GM23338 (cell line): ENCODE measurements at regions not wholly inside any gene's neighbourhood (a gene's known extent, or its start where the extent isn't known, plus 50 kb on each side); places are given as distances from the start of the nearest gene placed in this dataset.
A peak's percentile ranks its signal among the peaks of the same experiment; 100 is the strongest.

Experiments used
- ATAC-seq: fragments of 200-7000 bp; cut with Tn5 transposase; 3 replicates; pipeline ENCODE4 v1.9.1; 2020
- DNase-seq: peaks from one replicate; pipeline ENCODE4 v3.0.0-alpha.2; 2015; ENCODE audit warnings: low spot score
- H2AFZ ChIP-seq: fragments of 200-600 bp; sonication (generic); 2 replicates; pipeline ENCODE4 v1.8.0; 2016; ENCODE audit warnings: antibody characterized with exemption, mild to moderate bottlenecking, moderate library complexity
- H3F3A ChIP-seq: fragments of 200-600 bp; sonication (generic); replicated peaks from 2 replicates; pipeline ENCODE4 v1.8.0; 2017; ENCODE audit warnings: antibody characterized with exemption, mixed run types, low read depth
- H3K27ac ChIP-seq: fragments of 200-600 bp; sonication (generic); 2 replicates; pipeline ENCODE4 v1.6.1; 2016; ENCODE audit warnings: low read depth
- H3K27me3 ChIP-seq: fragments of 200-600 bp; sonication (generic); 2 replicates; pipeline ENCODE4 v1.8.0; 2016; ENCODE audit warnings: mild to moderate bottlenecking, mixed run types, moderate library complexity; ENCODE audit not compliant: insufficient read depth
- H3K36me3 ChIP-seq: fragments of 200-600 bp; sonication (generic); 2 replicates; pipeline ENCODE4 v1.8.0; 2016; ENCODE audit warnings: mild to moderate bottlenecking; ENCODE audit not compliant: insufficient read depth
- H3K4me1 ChIP-seq: fragments of 200-600 bp; sonication (generic); 2 replicates; pipeline ENCODE4 v1.8.0; 2016; ENCODE audit warnings: mild to moderate bottlenecking, moderate library complexity; ENCODE audit not compliant: insufficient read depth
- H3K4me2 ChIP-seq: fragments of 200-600 bp; sonication (generic); 2 replicates; pipeline ENCODE4 v1.7.1; 2017; ENCODE audit warnings: mixed run types
- H3K4me3 ChIP-seq: fragments of 200-600 bp; sonication (generic); 2 replicates; pipeline ENCODE4 v1.6.1; 2016; ENCODE audit warnings: mixed run types
- H3K79me2 ChIP-seq: fragments of 200-600 bp; sonication (generic); replicated peaks from 2 replicates; pipeline ENCODE4 v1.8.0; 2017; ENCODE audit warnings: mild to moderate bottlenecking; ENCODE audit not compliant: insufficient read depth
- H3K9me2 ChIP-seq: fragments of 200-600 bp; sonication (generic); 2 replicates; pipeline ENCODE4 v1.8.0; 2017; ENCODE audit not compliant: insufficient read depth
- H4K20me1 ChIP-seq: fragments of 200-600 bp; sonication (generic); replicated peaks from 2 replicates; pipeline ENCODE4 v1.8.0; 2017; ENCODE audit warnings: mild to moderate bottlenecking; ENCODE audit not compliant: insufficient read depth
- H3K27ac Mint-ChIP-seq: 2 replicates; pipeline ENCODE4 v1.8.0; 2020; ENCODE audit warnings: inconsistent platforms, mild to moderate bottlenecking, moderate library complexity, mixed read lengths
- H3K27me3 Mint-ChIP-seq: 3 replicates; pipeline ENCODE4 v1.8.0; 2022; ENCODE audit warnings: low read depth, mild to moderate bottlenecking, moderate library complexity, mixed read lengths, inconsistent platforms; ENCODE audit not compliant: insufficient read depth, poor library complexity
- H3K36me3 Mint-ChIP-seq: 3 replicates; pipeline ENCODE4 v1.8.0; 2021; ENCODE audit warnings: low read depth, mild to moderate bottlenecking, inconsistent platforms, moderate library complexity, mixed read lengths
- H3K4me1 Mint-ChIP-seq: 3 replicates; pipeline ENCODE4 v1.8.0; 2020; ENCODE audit warnings: mild to moderate bottlenecking, inconsistent platforms, mixed read lengths
- H3K4me3 Mint-ChIP-seq: 3 replicates; pipeline ENCODE4 v1.8.0; 2021; ENCODE audit warnings: moderate library complexity, mild to moderate bottlenecking, inconsistent platforms, mixed read lengths
- H3K9me3 Mint-ChIP-seq: 3 replicates; pipeline ENCODE4 v1.8.0; 2020; ENCODE audit warnings: moderate library complexity, mild to moderate bottlenecking, inconsistent platforms, mixed read lengths
- CTCF ChIP-seq, 2 experiments: fragments of 200-600 bp in 1 of 2; sonication (generic) in 1 of 2; conservative IDR thresholded peaks; 2 replicates each; pipeline versions ENCODE4 v1.5.1 to v1.6.1; 2016 to 2017; ENCODE audit warnings: antibody characterized with exemption in 2 of 2, low read depth in 2 of 2, mild to moderate bottlenecking in 2 of 2, moderate library complexity in 1 of 2
- EZH2 ChIP-seq: fragments of 200-600 bp; sonication (generic); IDR thresholded peaks from one replicate; pipeline ENCODE4 v1.8.0; 2017; ENCODE audit warnings: antibody characterized with exemption, mild to moderate bottlenecking, low read depth; ENCODE audit not compliant: unreplicated experiment
- EZH2phosphoT487 ChIP-seq: fragments of 200-600 bp; sonication (generic); IDR thresholded peaks from one replicate; pipeline ENCODE4 v1.8.1; 2018; ENCODE audit warnings: antibody characterized with exemption; ENCODE audit not compliant: unreplicated experiment
- JUNB ChIP-seq: IDR thresholded peaks from one replicate; pipeline ENCODE4 v1.6.1; 2016; ENCODE audit warnings: antibody characterized with exemption; ENCODE audit not compliant: unreplicated experiment
- NANOG ChIP-seq: IDR thresholded peaks from 2 replicates; pipeline ENCODE4 v1.6.1; 2016; ENCODE audit warnings: antibody characterized with exemption, borderline replicate concordance
- POLR2AphosphoS5 ChIP-seq: IDR thresholded peaks from 2 replicates; pipeline ENCODE4 v1.6.1; 2016; ENCODE audit warnings: antibody characterized with exemption, low read depth
- STAT1 ChIP-seq: IDR thresholded peaks from one replicate; pipeline ENCODE4 v1.6.1; 2016; ENCODE audit warnings: antibody characterized with exemption; ENCODE audit not compliant: unreplicated experiment
- ZNF114 ChIP-seq: fragments of 250-450 bp; sonication (Bioruptor Pico); IDR thresholded peaks from 2 replicates; pipeline ENCODE4 v1.5.0; 2020; ENCODE audit warnings: mild to moderate bottlenecking, moderate library complexity
- ZNF331 ChIP-seq: fragments of 250-450 bp; sonication (Bioruptor Pico); IDR thresholded peaks from 2 replicates; pipeline ENCODE4 v1.5.0; 2020; ENCODE audit warnings: low read depth, mild to moderate bottlenecking, moderate library complexity
- ZNF462 ChIP-seq: fragments of 250-450 bp; sonication (Bioruptor Pico); IDR thresholded peaks from 2 replicates; pipeline ENCODE4 v1.5.0; 2020; ENCODE audit warnings: mild to moderate bottlenecking, moderate library complexity

GRCh38 chr18:1006304-1006703 is 101.6 kb downstream of the ADCYAP1 start:
- Histone ChIP-seq H3K4me3 (no peak overlapping the region), H3K9me2 (0 out of 2 replicates have a peak, but pooled peaks cover 13% of the 10 kb centered on the region), H3K36me3 (no peaks in the 10 kb centered on the region), H3K27ac (no peak overlapping the region), H4K20me1 (0 out of 2 replicates have a peak, but pooled peaks cover 3% of the 10 kb centered on the region), H3K79me2 (no peaks in the 10 kb centered on the region), H3F3A (no peaks in the 10 kb centered on the region), H3K4me1 (no peaks in the 10 kb centered on the region; the same call in 1 of the 2 replicates), H2AFZ (no peak overlapping the region), H3K4me2 (no peak overlapping the region), H3K27me3 (no peaks in the 10 kb centered on the region)
- no peak for ATAC-seq
- Mint-ChIP-seq H3K27me3 (peaks cover 5% of the 10 kb centered on the region), H3K27ac (no peak overlapping the region), H3K4me1 (no peaks in the 10 kb centered on the region), H3K4me3 (no peak overlapping the region), H3K9me3 (peaks cover 4% of the 10 kb centered on the region; the same call in 2 of the 3 replicates), H3K36me3 (peaks cover 5% of the 10 kb centered on the region; the same call in 2 of the 3 replicates)
- TF ChIP-seq ZNF331 (CRISPR knock-in tag), result no peak
- TF ChIP-seq CTCF (conservative IDR thresholded peaks at IDR 0.05; ENCODE audit: low read depth in 2 of 2), result 0 out of 4 replicates have a peak, but pooled peaks of 1 of the 2 experiments have one; percentile 5
- no peak for DNase-seq

GRCh38 chr18:1006965-1007364 is 102.3 kb downstream of the ADCYAP1 start:
- Histone ChIP-seq H3K4me3 (no peak overlapping the region), H3K27me3 (no peaks in the 10 kb centered on the region), H3K27ac (no peak overlapping the region), H3K79me2 (no peaks in the 10 kb centered on the region), H3K9me2 (0 out of 2 replicates have a peak, but pooled peaks cover 13% of the 10 kb centered on the region), H4K20me1 (0 out of 2 replicates have a peak, but pooled peaks cover 3% of the 10 kb centered on the region), H3K4me2 (no peak overlapping the region), H2AFZ (no peak overlapping the region), H3K4me1 (no peaks in the 10 kb centered on the region; the same call in 1 of the 2 replicates), H3F3A (no peaks in the 10 kb centered on the region), H3K36me3 (no peaks in the 10 kb centered on the region)
- no peak for ATAC-seq
- no peak overlapping the region for H3K27ac Mint-ChIP-seq
- H3K9me3 Mint-ChIP-seq, result peaks cover 4% of the 10 kb centered on the region; the same call in 2 of the 3 replicates
- H3K27me3 Mint-ChIP-seq, result peaks cover 5% of the 10 kb centered on the region
- peaks cover 5% of the 10 kb centered on the region; the same call in 2 of the 3 replicates for H3K36me3 Mint-ChIP-seq
- H3K4me3 Mint-ChIP-seq, result no peak overlapping the region
- H3K4me1 Mint-ChIP-seq, result no peaks in the 10 kb centered on the region
- DNase-seq, result no peak
- no peak for TF ChIP-seq NANOG
- no peak for TF ChIP-seq CTCF (conservative IDR thresholded peaks at IDR 0.05; ENCODE audit: low read depth in 2 of 2)
- no peak for TF ChIP-seq ZNF331 (CRISPR knock-in tag)
- no peak for TF ChIP-seq POLR2AphosphoS5
- no peak for TF ChIP-seq ZNF114 (CRISPR knock-in tag)
- TF ChIP-seq EZH2, result no peak
- no peak for TF ChIP-seq JUNB
- TF ChIP-seq STAT1, result no peak
- no peak for TF ChIP-seq ZNF462 (CRISPR knock-in tag)
- no peak for TF ChIP-seq EZH2phosphoT487
